NCI-H146 (cell line): ENCODE measurements at regions not wholly inside any gene's neighbourhood (a gene's known extent, or its start where the extent isn't known, plus 50 kb on each side); places are given as distances from the start of the nearest gene placed in this dataset.

Source experiments
- DNase-seq: peaks from one replicate; lab custom pipeline; 2025; lab: John Stamatoyannopoulos, UW

DNA sequence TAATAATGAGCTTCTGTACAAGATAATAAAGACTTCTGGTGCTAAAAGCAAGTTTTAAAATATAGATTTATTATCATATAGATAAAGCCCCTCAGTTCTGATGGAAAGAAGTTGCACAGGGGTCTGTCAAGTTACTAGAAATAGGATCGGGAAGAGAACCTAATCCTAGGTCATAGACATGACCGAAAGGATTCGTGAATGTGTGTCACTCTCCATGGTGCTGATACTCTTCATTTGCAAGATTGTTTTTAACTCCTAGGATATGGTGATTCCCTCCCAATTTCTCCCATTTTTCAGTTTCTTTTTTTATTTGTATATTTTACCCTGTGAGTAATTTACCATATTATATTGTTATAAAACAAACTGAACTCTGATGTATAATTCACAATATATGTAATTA lies 58.9 kb upstream of the CTNNA2 start:
- DNase-seq: no peak

DNA sequence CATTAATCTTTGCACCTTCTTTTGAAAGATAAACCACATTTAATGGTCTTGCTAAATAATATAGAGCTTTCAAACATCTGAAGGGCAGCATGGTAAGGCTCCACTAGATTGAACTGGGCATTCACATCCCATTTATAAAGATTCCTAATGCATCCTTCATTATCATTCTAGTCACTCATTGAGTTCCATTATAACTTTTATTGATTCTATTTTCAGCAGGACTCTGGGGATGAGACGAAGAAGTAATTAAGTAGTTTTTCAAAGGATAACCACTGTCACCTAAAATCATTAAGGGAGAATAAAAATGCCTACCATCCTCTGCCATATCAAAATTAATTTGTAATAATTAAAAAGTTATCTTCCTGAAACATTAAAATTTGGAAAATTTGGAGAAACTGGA lies 60.2 kb upstream of the CTNNA2 start:
- DNase-seq: no peak

- DNase-seq: no peak
These were observed 65.4 kb upstream of the CTNNA2 start for GRCh38 chr2:79447463-79447862.

- no peak for DNase-seq
These were observed 66.5 kb upstream of the CTNNA2 start for GRCh38 chr2:79446313-79446712.

- DNase-seq: peak; percentile 13
These were observed 75.2 kb upstream of the CTNNA2 start for GRCh38 chr2:79437433-79438267.

- DNase-seq: no peak
These were observed 78.5 kb upstream of the CTNNA2 start for GRCh38 chr2:79434362-79434761.

GRCh38 chr2:79432731-79433146 lies 80.1 kb upstream of the CTNNA2 start:
- DNase-seq: no peak

GRCh38 chr2:79428745-79429144 lies 84.1 kb upstream of the CTNNA2 start:
- no peak for DNase-seq

GRCh38 chr2:79414690-79415089 lies 98.2 kb upstream of the CTNNA2 start:
- DNase-seq: no peak

GRCh38 chr2:79394485-79394859 lies 118.4 kb upstream of the CTNNA2 start:
- DNase-seq: no peak

GRCh38 chr2:79393806-79394484 lies 118.9 kb upstream of the CTNNA2 start:
- peak; percentile 59 for DNase-seq

GRCh38 chr2:79393107-79393685 lies 119.7 kb upstream of the CTNNA2 start:
- no peak for DNase-seq

GRCh38 chr2:79389481-79389880 lies 123.4 kb upstream of the CTNNA2 start:
- no peak for DNase-seq

- no peak for DNase-seq
These were observed 124.8 kb upstream of the CTNNA2 start for GRCh38 chr2:79388024-79388423.

- no peak for DNase-seq
These were observed 125.4 kb upstream of the CTNNA2 start for GRCh38 chr2:79387431-79387830.

DNA sequence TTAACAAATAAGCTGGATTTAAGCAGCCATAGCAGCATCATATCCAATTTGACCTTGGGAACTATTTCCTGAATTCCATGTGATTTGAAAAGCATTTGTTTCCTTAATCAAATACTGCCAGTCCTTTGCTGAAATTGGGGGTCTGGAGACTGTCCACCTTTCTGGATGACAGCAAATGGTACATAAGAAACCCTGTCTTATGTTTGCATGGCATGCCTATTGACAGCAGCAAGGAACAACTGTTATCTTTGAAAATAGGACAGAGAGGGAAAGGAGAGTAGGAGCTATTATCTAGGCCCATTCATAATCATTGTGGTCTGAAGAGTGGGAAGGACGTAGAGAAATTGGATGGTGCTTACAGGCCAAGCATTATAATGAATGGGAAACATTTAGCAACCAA lies 129.2 kb upstream of the CTNNA2 start:
- no peak for DNase-seq

- no peak for DNase-seq
These were observed 137.0 kb upstream of the CTNNA2 start for GRCh38 chr2:79375817-79376216.

DNA sequence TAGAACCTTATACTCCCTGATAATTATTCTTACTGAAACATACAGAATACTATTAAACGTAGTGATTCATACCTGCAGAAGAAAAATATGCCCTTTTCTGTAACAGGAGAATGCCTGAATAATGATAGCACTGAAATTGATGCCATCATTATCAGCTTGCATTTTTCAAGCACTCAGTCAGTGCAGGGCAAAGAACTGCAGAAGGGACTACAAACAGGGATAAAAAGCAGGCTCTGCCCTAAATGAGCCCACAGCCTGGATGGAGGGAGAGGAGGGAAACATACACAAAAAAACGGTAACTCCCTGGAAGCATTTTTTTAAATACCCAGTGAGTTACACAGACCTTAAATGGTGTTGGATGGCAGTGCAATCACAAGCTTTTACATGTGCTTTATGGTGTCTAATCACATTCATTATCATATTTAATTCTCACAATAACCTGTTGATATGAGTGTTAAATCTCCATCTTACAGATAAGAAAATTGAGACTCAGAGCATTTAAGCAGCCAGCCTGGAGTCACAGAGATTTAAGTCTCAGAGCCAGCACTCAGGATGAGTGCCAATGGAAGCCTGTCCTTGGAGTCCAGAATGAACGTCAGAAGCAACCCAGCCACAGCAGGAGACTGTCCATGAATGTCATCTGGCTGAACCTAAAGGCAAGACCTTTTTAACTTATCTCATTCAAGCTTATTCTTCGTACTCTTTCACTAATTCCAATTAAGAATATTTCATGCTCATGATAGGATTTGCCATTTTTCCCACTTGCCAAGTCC lies 139.3 kb upstream of the CTNNA2 start:
- DNase-seq: no peak

- DNase-seq: no peak
These were observed 141.8 kb upstream of the CTNNA2 start for GRCh38 chr2:79370976-79371538.

DNA sequence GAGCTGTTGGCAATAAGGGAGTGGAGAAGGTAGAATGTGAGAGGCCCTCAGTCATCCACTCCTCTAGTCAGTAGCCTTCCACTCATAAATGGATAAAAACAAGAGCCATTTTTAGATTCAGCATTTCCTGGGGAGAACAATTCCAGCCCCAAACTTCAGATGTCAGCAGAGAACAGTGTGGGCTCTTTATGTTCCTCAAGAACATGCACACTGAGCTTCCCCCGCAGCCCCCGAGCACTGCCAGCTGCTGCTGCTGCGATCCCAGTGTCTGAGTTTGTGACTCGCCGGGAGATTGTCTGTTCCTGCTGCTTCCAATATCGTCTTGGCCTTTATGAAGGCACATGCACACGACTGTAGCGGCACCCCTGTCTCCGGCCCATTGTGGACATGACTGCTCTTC lies 143.7 kb upstream of the CTNNA2 start:
- no peak for DNase-seq

DNA sequence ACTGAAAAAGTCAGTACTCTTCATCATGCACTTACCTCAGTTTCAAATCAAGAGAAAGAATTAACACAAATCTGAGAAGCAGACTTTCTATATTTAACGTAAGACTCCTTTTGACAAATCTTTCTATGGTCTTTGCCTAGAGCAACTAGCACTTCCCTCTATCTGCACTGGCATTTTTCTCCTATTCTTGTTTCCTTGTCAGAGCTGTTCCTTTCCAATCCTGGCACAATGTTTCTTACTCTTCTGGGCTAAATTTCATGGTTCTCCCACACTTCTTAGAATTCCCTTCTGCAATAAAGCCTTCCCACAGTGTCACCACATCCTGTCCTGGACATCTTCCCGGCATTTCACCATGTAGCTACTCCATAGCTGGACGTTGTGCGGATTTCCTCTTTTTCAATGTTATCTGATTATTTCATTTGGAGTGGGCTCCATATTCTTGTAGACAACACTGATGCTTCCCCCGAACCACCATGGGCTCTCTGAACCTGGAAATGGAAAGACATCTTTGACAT lies 144.7 kb upstream of the CTNNA2 start:
- DNase-seq: no peak

GRCh38 chr2:79359419-79359818 lies 153.4 kb upstream of the CTNNA2 start:
- no peak for DNase-seq
